HUES6 (cell line): ENCODE measurements at regions not wholly inside any gene's neighbourhood (a gene's known extent, or its start where the extent isn't known, plus 50 kb on each side); places are given as distances from the start of the nearest gene placed in this dataset.
"Not testable (repeated sequence)": the region's sequence is repeated elsewhere in the genome, so short reads cannot be mapped to it uniquely, and the experiment has no call there.

Experiments
- H3K27ac ChIP-seq: 2 replicates; pipeline ENCODE4 v1.7.0; 2013; ENCODE audit warnings: low read depth, mild to moderate bottlenecking, low read length, inconsistent platforms
- H3K27me3 ChIP-seq: 2 replicates; pipeline ENCODE4 v1.6.1; 2013; ENCODE audit warnings: low read length; ENCODE audit not compliant: control insufficient read depth, insufficient read depth
- H3K36me3 ChIP-seq: 2 replicates; pipeline ENCODE4 v1.6.1; 2013; ENCODE audit warnings: low read length; ENCODE audit not compliant: control insufficient read depth, insufficient read depth
- H3K4me1 ChIP-seq: 2 replicates; pipeline ENCODE4 v1.6.1; 2013; ENCODE audit warnings: low read length; ENCODE audit not compliant: control insufficient read depth, insufficient read depth
- H3K4me3 ChIP-seq: 2 replicates; pipeline ENCODE4 v1.5.1; 2013; ENCODE audit warnings: low read depth, low read length
- H3K9ac ChIP-seq: one replicate; pipeline ENCODE4 v1.6.1; 2013; ENCODE audit warnings: mild to moderate bottlenecking, low read length
- H3K9me3 ChIP-seq: 2 replicates; pipeline ENCODE4 v1.6.1; 2013; ENCODE audit warnings: low read depth, low read length; ENCODE audit not compliant: control insufficient read depth, insufficient read depth

GRCh38 chr5:99068944-99069650 is 140.3 kb upstream of the CHD1 start:
- no peaks in the 10 kb centered on the region for H3K27me3 ChIP-seq
- no peak overlapping the region for H3K9ac ChIP-seq
- H3K27ac ChIP-seq = no peak overlapping the region
- H3K9me3 ChIP-seq = no peaks in the 10 kb centered on the region
- H3K4me3 ChIP-seq = no peak overlapping the region
- no peaks in the 10 kb centered on the region for H3K4me1 ChIP-seq
- H3K36me3 ChIP-seq = no peaks in the 10 kb centered on the region

GRCh38 chr5:99063737-99064136 is 134.9 kb upstream of the CHD1 start:
- H3K4me3 ChIP-seq = no peak overlapping the region
- H3K4me1 ChIP-seq = no peaks in the 10 kb centered on the region
- no peaks in the 10 kb centered on the region for H3K36me3 ChIP-seq
- H3K27ac ChIP-seq = no peak overlapping the region
- no peak overlapping the region for H3K9ac ChIP-seq
- no peaks in the 10 kb centered on the region for H3K9me3 ChIP-seq
- H3K27me3 ChIP-seq = no peaks in the 10 kb centered on the region

GRCh38 chr5:99061711-99062110 is 132.9 kb upstream of the CHD1 start:
- no peaks in the 10 kb centered on the region for H3K9me3 ChIP-seq
- H3K27ac ChIP-seq = no peak overlapping the region
- H3K4me3 ChIP-seq = no peak overlapping the region
- no peak overlapping the region for H3K9ac ChIP-seq
- no peaks in the 10 kb centered on the region for H3K36me3 ChIP-seq
- no peaks in the 10 kb centered on the region for H3K27me3 ChIP-seq
- H3K4me1 ChIP-seq = no peaks in the 10 kb centered on the region

GRCh38 chr5:99061299-99061698 is 132.5 kb upstream of the CHD1 start:
- no peaks in the 10 kb centered on the region for H3K4me1 ChIP-seq
- H3K36me3 ChIP-seq = no peaks in the 10 kb centered on the region
- no peaks in the 10 kb centered on the region for H3K9me3 ChIP-seq
- H3K27me3 ChIP-seq = no peaks in the 10 kb centered on the region
- H3K4me3 ChIP-seq = no peak overlapping the region
- no peak overlapping the region for H3K9ac ChIP-seq
- H3K27ac ChIP-seq = no peak overlapping the region

GRCh38 chr5:99060306-99061261 is 131.8 kb upstream of the CHD1 start:
- no peak overlapping the region for H3K27ac ChIP-seq
- no peaks in the 10 kb centered on the region for H3K36me3 ChIP-seq
- H3K4me1 ChIP-seq = no peaks in the 10 kb centered on the region
- no peaks in the 10 kb centered on the region for H3K9me3 ChIP-seq
- H3K27me3 ChIP-seq = no peaks in the 10 kb centered on the region
- no peak overlapping the region for H3K9ac ChIP-seq
- H3K4me3 ChIP-seq = no peak overlapping the region

GRCh38 chr5:99059685-99060084 is 130.9 kb upstream of the CHD1 start:
- Histone ChIP-seq H3K4me1 (no peaks in the 10 kb centered on the region), H3K9me3 (no peaks in the 10 kb centered on the region), H3K9ac (no peak overlapping the region), H3K27me3 (no peaks in the 10 kb centered on the region), H3K36me3 (no peaks in the 10 kb centered on the region), H3K4me3 (no peak overlapping the region), H3K27ac (no peak overlapping the region)

GRCh38 chr5:99058466-99058865 is 129.7 kb upstream of the CHD1 start:
- H3K9me3 ChIP-seq = no peaks in the 10 kb centered on the region
- H3K9ac ChIP-seq = no peak overlapping the region
- no peaks in the 10 kb centered on the region for H3K4me1 ChIP-seq
- H3K4me3 ChIP-seq = no peak overlapping the region
- H3K27me3 ChIP-seq = no peaks in the 10 kb centered on the region
- no peaks in the 10 kb centered on the region for H3K36me3 ChIP-seq
- no peak overlapping the region for H3K27ac ChIP-seq

GRCh38 chr5:99054972-99055371 is 126.2 kb upstream of the CHD1 start:
- Histone ChIP-seq H3K4me1 (no peaks in the 10 kb centered on the region), H3K27ac (no peak overlapping the region), H3K27me3 (no peaks in the 10 kb centered on the region), H3K9me3 (no peaks in the 10 kb centered on the region), H3K4me3 (no peak overlapping the region), H3K36me3 (no peaks in the 10 kb centered on the region), H3K9ac (no peak overlapping the region)

- H3K4me3 ChIP-seq = no peak overlapping the region
- no peaks in the 10 kb centered on the region for H3K36me3 ChIP-seq
- no peak overlapping the region for H3K9ac ChIP-seq
- no peaks in the 10 kb centered on the region for H3K9me3 ChIP-seq
- no peaks in the 10 kb centered on the region for H3K27me3 ChIP-seq
- no peaks in the 10 kb centered on the region for H3K4me1 ChIP-seq
- no peak overlapping the region for H3K27ac ChIP-seq
Observed at GRCh38 chr5:99045871-99046270, 117.1 kb upstream of the CHD1 start.

- H3K9ac ChIP-seq, H3K4me3 ChIP-seq, H3K36me3 ChIP-seq, H3K9me3 ChIP-seq, H3K27me3 ChIP-seq, H3K4me1 ChIP-seq, H3K27ac ChIP-seq: not testable (repeated sequence)
Observed at GRCh38 chr5:99043257-99043656, 114.5 kb upstream of the CHD1 start.

- Histone ChIP-seq H3K27ac (no peak overlapping the region), H3K27me3 (no peaks in the 10 kb centered on the region), H3K9me3 (no peaks in the 10 kb centered on the region), H3K36me3 (no peaks in the 10 kb centered on the region), H3K4me1 (peaks cover 9% of the 10 kb centered on the region; the same call in 1 of the 2 replicates), H3K4me3 (no peak overlapping the region), H3K9ac (no peak overlapping the region)
Observed at GRCh38 chr5:99037668-99038067, 108.9 kb upstream of the CHD1 start.
